Gastrocnemius medialis (tissue), 4 donors: ENCODE measurements at regions not wholly inside any gene's neighbourhood (a gene's known extent, or its start where the extent isn't known, plus 50 kb on each side); places are given as distances from the start of the nearest gene placed in this dataset.

Source experiments
- ATAC-seq, 2 donors: fragments of 150-250 bp; one replicate each; pipeline ENCODE4 v1.9.1; 2016
- DNase-seq, 2 donors: peaks; one replicate each; pipeline ENCODE4 v3.0.0-alpha.2; 2019
- H3K27ac ChIP-seq, 4 donors: fragments of 200-600 bp; sonication (generic); 1 replicate in 1 of 4; 2 replicates in 3 of 4; pipeline ENCODE4 v1.5.1; 2016 to 2018; ENCODE audit warnings: mild to moderate bottlenecking in 2 of 4, moderate library complexity in 1 of 4
- H3K27me3 ChIP-seq, 3 donors: fragments of 200-600 bp; sonication (generic) in 2 of 3; 1 replicate in 1 of 3; 2 replicates in 2 of 3; pipeline versions ENCODE4 v1.5.1 to v1.6.0; 2016 to 2019; ENCODE audit warnings: mild to moderate bottlenecking in 1 of 3, moderate library complexity in 1 of 3
- H3K36me3 ChIP-seq, 2 donors: fragments of 200-600 bp; sonication (generic) in 1 of 2; one replicate each; pipeline ENCODE4 v1.5.1; 2017 to 2018
- H3K4me1 ChIP-seq, 2 donors: fragments of 200-600 bp; sonication (generic) in 1 of 2; one replicate each; pipeline ENCODE4 v1.5.1; 2016 to 2017; ENCODE audit warnings: mild to moderate bottlenecking in 2 of 2
- H3K4me3 ChIP-seq, 4 donors: fragments of 200-600 bp; sonication (generic) in 3 of 4; 1 replicate in 1 of 4; 2 replicates in 3 of 4; pipeline ENCODE4 v1.5.1; 2016 to 2019; ENCODE audit warnings: mild to moderate bottlenecking in 2 of 4
- H3K9me3 ChIP-seq, 3 donors: fragments of 200-600 bp; sonication (generic) in 2 of 3; 1 replicate in 1 of 3; 2 replicates in 2 of 3; pipeline ENCODE4 v1.5.1; 2016 to 2019
- CTCF ChIP-seq, 5 experiments: fragments of 450-650 bp in 3 of 5; fragments of 200-600 bp in 2 of 5; sonication (generic) in 2 of 5; IDR thresholded peaks in 4 of 5; conservative IDR thresholded peaks in 1 of 5; 1 replicate in 4 of 5; 2 replicates in 1 of 5; pipeline ENCODE4 v1.5.1; 2016 to 2019; ENCODE audit warnings: antibody characterized with exemption in 5 of 5, mild to moderate bottlenecking in 3 of 5, moderate library complexity in 3 of 5
- POLR2A ChIP-seq, 2 donors: fragments of 450-650 bp; IDR thresholded peaks; one replicate each; pipeline ENCODE4 v1.6.1; 2017; ENCODE audit warnings: antibody characterized with exemption in 2 of 2, mild to moderate bottlenecking in 2 of 2, moderate library complexity in 2 of 2
- in situ Hi-C, 4 donors: fragments of 200-750 bp; cut with MboI; loops; one replicate each; pipeline versions ENCODE4 v1.15.0 to v1.8.0; 2017; ENCODE audit warnings: low sequenced_read_pairs in 4 of 4
- intact Hi-C: fragments of 100-400 bp; cut with DNase I; formaldehyde crosslinking; loops from one replicate; pipeline ENCODE4 v1.15.1; 2023; ENCODE audit warnings: low total_unique reads

- Histone ChIP-seq H3K27me3 (no peaks in the 10 kb centered on the region), H3K27ac (no peak overlapping the region), H3K4me1 (no peaks in the 10 kb centered on the region), H3K4me3 (no peak overlapping the region), H3K36me3 (no peaks in the 10 kb centered on the region), H3K9me3 (no peaks in the 10 kb centered on the region)
- intact Hi-C loops: no loop called here
- no peak for DNase-seq
- ATAC-seq: no peak
- no peak for TF ChIP-seq POLR2A (IDR thresholded peaks at IDR 0.05)
- TF ChIP-seq CTCF (IDR thresholded peaks at IDR 0.05 in 4 of 5, conservative IDR thresholded peaks at IDR 0.05 in 1 of 5): no peak
- in situ Hi-C loops: no loop called here
Observed at GRCh38 chr14:105817971-105818711, 291.8 kb downstream of the TMEM121 start.

- intact Hi-C loops: no loop called here
- ATAC-seq: no peak
- TF ChIP-seq CTCF (IDR thresholded peaks at IDR 0.05 in 4 of 5, conservative IDR thresholded peaks at IDR 0.05 in 1 of 5): no peak
- TF ChIP-seq POLR2A (IDR thresholded peaks at IDR 0.05): no peak
- in situ Hi-C loops: no loop called here
- Histone ChIP-seq H3K27me3 (no peaks in the 10 kb centered on the region), H3K36me3 (no peaks in the 10 kb centered on the region), H3K4me3 (no peak overlapping the region), H3K27ac (no peak overlapping the region), H3K4me1 (no peaks in the 10 kb centered on the region), H3K9me3 (no peaks in the 10 kb centered on the region)
- DNase-seq: no peak
Observed at GRCh38 chr14:105818712-105819005, 292.3 kb downstream of the TMEM121 start.

- in situ Hi-C loops (no loop called here), intact Hi-C loops (no loop called here)
- Histone ChIP-seq H3K4me1 (no peaks in the 10 kb centered on the region), H3K27ac (no peak overlapping the region), H3K9me3 (no peaks in the 10 kb centered on the region), H3K36me3 (no peaks in the 10 kb centered on the region), H3K27me3 (no peaks in the 10 kb centered on the region), H3K4me3 (no peak overlapping the region)
- ATAC-seq (no peak), DNase-seq (no peak)
- TF ChIP-seq POLR2A (IDR thresholded peaks at IDR 0.05): no peak
- no peak for TF ChIP-seq CTCF (IDR thresholded peaks at IDR 0.05 in 4 of 5, conservative IDR thresholded peaks at IDR 0.05 in 1 of 5)
Observed at GRCh38 chr14:105830171-105830570, 303.8 kb downstream of the TMEM121 start.

- Histone ChIP-seq H3K27ac (no peak overlapping the region), H3K36me3 (no peaks in the 10 kb centered on the region), H3K4me3 (no peak overlapping the region), H3K27me3 (no peaks in the 10 kb centered on the region), H3K9me3 (no peaks in the 10 kb centered on the region), H3K4me1 (no peaks in the 10 kb centered on the region)
- no peak for ATAC-seq
- TF ChIP-seq CTCF (IDR thresholded peaks at IDR 0.05 in 4 of 5, conservative IDR thresholded peaks at IDR 0.05 in 1 of 5) (no peak), POLR2A (IDR thresholded peaks at IDR 0.05) (no peak)
- intact Hi-C loops (no loop called here), in situ Hi-C loops (no loop called here)
- DNase-seq: no peak
Observed at GRCh38 chr14:105836160-105836559, 309.8 kb downstream of the TMEM121 start.

- no peaks in the 10 kb centered on the region for H3K9me3 ChIP-seq
- no peak overlapping the region for H3K27ac ChIP-seq
- H3K27me3 ChIP-seq: no peaks in the 10 kb centered on the region
- ATAC-seq (no peak), DNase-seq (no peak)
- TF ChIP-seq POLR2A (IDR thresholded peaks at IDR 0.05) (no peak), CTCF (IDR thresholded peaks at IDR 0.05 in 4 of 5, conservative IDR thresholded peaks at IDR 0.05 in 1 of 5) (no peak)
- in situ Hi-C loops (no loop called here), intact Hi-C loops (no loop called here)
- H3K4me1 ChIP-seq: no peaks in the 10 kb centered on the region
- no peaks in the 10 kb centered on the region for H3K36me3 ChIP-seq
- no peak overlapping the region for H3K4me3 ChIP-seq
Observed at GRCh38 chr14:105836730-105837129, 310.3 kb downstream of the TMEM121 start.
